Skeletal muscle satellite cell (primary cell): ENCODE measurements at regions not wholly inside any gene's neighbourhood (a gene's known extent, or its start where the extent isn't known, plus 50 kb on each side); places are given as distances from the start of the nearest gene placed in this dataset.
A peak's percentile ranks its signal among the peaks of the same experiment; 100 is the strongest.

ENCODE experiments used
- H3K27me3 ChIP-seq: 2 replicates; pipeline ENCODE4 v1.7.0; 2013; ENCODE audit warnings: low read length; ENCODE audit not compliant: control insufficient read depth, insufficient read depth
- H3K36me3 ChIP-seq: 2 replicates; pipeline ENCODE4 v1.7.0; 2013; ENCODE audit warnings: mild to moderate bottlenecking, control low read depth, low read length; ENCODE audit not compliant: insufficient read depth
- H3K4me1 ChIP-seq: 2 replicates; pipeline ENCODE4 v1.7.0; 2013; ENCODE audit warnings: low read length; ENCODE audit not compliant: control insufficient read depth, insufficient read depth
- H3K4me2 ChIP-seq: 2 replicates; pipeline ENCODE4 v1.7.0; 2013; ENCODE audit warnings: mild to moderate bottlenecking, low read length
- H3K4me3 ChIP-seq: 2 replicates; pipeline ENCODE4 v1.7.0; 2013; ENCODE audit warnings: low read length
- H3K9ac ChIP-seq: 2 replicates; pipeline ENCODE4 v1.7.0; 2013; ENCODE audit warnings: mild to moderate bottlenecking, low read depth, low read length, moderate library complexity
- H3K9me3 ChIP-seq: replicated peaks from 2 replicates; pipeline ENCODE4 v1.7.0; 2013; ENCODE audit warnings: mild to moderate bottlenecking, control low read depth, low read length

DNA sequence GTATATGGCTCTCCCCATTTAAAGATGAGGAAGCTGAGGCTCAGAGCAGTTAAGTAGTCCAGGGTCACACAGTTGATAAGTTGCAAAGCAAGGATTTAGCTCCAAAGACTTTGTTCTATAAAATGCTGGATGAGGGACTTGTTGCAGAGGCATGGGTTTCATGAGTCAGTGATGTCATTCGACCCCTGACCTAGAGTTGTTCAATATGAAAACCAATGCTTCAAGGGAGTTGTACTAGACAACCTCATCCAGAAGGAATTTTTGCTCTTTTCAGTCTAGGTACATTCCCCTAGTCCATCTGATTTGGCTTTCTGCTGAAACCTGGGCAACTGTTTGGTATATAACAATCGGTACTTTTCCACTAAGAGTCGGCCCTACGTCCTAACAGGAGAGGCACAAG lies 550.4 kb downstream of the EBF1 start:
- Histone ChIP-seq H3K36me3 (no peaks in the 10 kb centered on the region), H3K4me2 (no peak overlapping the region), H3K27me3 (no peaks in the 10 kb centered on the region), H3K9me3 (no peaks in the 10 kb centered on the region), H3K9ac (no peak overlapping the region), H3K4me1 (no peaks in the 10 kb centered on the region), H3K4me3 (no peak overlapping the region)

DNA sequence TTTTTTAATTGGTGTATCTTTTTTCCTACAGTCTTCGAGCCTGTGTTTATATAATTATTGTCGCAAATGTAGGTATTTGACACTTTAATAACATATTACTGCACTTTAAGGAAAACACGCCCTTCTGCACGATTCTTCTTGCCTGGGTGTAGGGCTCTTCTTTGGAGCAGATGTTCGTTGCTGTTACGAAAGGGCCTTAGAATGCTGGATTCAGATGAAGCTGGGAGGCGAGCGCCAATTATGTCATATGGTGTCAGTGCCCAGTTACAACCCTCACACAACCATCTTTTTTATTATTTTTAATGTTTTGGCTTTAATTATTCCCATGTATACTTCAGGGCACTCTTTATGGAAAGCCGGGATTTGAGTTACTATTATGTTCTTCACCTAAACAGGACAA lies 553.0 kb downstream of the EBF1 start:
- Histone ChIP-seq H3K4me1 (no peaks in the 10 kb centered on the region), H3K9ac (no peak overlapping the region), H3K4me2 (no peak overlapping the region)

DNA sequence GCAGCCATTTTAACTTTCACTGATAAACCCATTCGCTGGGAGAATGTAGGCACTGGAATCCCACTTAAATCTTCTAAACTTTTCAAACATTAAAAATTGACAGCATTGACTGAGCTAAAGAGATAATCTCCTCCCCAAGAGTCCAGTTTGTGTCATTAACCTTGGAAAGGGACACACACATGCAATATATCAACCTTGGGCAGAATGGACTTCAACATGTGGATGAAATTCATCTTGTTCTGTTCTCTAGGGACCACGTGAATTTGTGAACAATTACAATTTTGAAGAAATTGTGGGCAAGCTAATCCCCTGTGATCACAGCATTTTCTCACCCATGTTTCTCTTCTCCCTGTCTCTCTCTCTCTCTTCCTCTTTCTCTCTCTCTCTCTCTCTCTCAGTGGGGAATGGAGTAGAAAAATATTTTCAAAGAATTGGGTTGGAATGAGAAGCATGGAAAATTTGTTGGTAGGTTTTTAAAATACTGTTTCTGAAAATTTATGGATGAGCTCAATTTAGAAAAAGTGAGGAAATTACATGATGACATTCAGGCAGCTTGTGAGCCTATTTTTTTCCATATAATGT lies 553.7 kb downstream of the EBF1 start:
- H3K4me1 ChIP-seq, result no peaks in the 10 kb centered on the region
- H3K9me3 ChIP-seq, result no peaks in the 10 kb centered on the region
- H3K9ac ChIP-seq, result no peak overlapping the region
- no peaks in the 10 kb centered on the region for H3K36me3 ChIP-seq
- no peak overlapping the region for H3K4me2 ChIP-seq
- no peak overlapping the region for H3K4me3 ChIP-seq
- H3K27me3 ChIP-seq, result no peaks in the 10 kb centered on the region

More for the DNA sequence above, 553.0 kb downstream of the EBF1 start:
- no peaks in the 10 kb centered on the region for H3K9me3 ChIP-seq
- H3K4me3 ChIP-seq, result no peak overlapping the region
- no peaks in the 10 kb centered on the region for H3K36me3 ChIP-seq
- no peaks in the 10 kb centered on the region for H3K27me3 ChIP-seq

DNA sequence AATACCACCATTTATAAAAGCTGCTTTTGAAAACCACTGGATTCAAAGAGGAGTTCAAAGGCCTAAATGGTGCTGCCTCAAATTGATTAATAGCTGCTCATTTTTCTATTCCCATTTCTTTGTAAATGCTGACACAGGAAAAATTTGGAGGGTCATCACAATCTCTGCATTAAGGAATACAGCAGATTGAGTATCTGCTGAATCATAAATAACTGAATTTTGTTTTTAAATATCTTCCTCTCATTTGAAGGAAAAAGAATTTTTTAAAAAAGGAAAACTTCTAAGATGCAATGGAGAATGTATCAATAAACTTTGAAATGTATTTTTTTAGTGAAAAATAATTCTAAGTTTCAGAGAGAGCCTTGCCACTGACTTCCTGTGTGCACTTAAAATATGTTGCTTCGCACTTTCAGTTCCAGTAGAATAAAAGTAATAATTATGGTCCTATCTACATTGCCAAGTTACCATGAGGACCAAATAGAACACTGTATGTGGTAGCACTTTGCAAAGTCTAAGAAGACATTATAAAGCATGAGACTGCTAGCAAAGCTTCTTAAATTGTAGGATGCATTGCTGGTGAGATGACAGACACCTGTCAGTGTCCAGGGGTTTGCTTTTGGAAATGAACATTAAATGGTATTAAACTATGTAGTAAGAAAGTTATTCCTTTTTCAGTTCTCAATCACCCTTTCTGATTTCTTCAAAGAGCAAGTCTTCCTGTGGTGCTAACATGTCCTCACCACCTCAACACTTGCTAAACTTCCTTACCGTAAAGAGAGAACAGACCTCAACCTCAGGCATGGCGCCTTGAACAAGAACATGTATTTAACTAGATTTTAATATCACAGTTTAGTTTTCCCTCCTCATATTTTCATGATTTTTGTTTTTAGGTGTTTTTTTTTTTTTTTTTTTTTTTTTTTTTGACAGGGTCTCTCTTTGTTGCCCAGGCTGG lies 555.1 kb downstream of the EBF1 start:
- H3K27me3 ChIP-seq, result no peaks in the 10 kb centered on the region
- H3K4me3 ChIP-seq, result no peak overlapping the region
- no peak overlapping the region for H3K9ac ChIP-seq
- H3K4me1 ChIP-seq, result no peaks in the 10 kb centered on the region
- no peaks in the 10 kb centered on the region for H3K9me3 ChIP-seq
- no peaks in the 10 kb centered on the region for H3K36me3 ChIP-seq
- H3K4me2 ChIP-seq, result no peak overlapping the region

DNA sequence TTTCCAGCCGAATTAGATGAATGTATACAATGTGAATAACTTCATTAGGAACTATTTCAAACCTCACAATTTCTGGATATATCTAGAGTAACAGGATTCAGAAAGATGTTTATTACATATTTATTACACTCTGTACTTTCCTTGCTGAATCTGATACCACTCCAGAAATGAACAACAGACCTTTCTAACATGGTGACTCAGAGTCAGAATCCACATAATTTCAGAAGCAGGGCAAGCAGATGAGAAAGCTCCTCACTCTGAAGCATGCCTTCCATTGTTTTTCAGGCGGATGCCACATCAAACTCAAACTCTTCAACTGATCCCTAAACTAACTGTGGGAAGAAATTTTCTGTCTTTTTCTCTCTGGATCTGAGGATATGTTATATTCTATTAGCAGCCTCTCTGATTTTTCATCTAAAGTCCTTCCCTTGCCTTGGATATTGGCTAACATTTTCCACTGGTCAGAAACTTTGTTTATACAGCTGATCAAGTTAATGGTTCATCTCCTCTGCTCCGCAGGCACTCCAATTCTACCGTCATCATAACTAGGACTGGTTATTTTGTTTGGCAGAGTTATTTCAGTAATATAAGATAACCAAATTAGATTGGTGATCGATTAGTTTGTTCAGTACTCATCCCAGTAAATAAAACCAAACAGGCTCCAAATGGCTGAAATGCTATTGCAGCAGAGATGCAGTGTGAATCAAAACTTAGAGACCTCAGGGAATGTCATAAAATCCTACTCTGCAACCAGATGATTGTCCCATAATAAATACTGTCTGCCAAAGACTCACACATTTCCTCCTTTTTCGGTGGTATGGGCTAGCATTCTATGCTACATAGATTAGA lies 556.0 kb downstream of the EBF1 start:
- peak overlapping the region; percentile 35 for H3K4me2 ChIP-seq
- no peaks in the 10 kb centered on the region for H3K4me1 ChIP-seq
- H3K9me3 ChIP-seq, result no peaks in the 10 kb centered on the region
- no peaks in the 10 kb centered on the region for H3K27me3 ChIP-seq
- no peak overlapping the region for H3K4me3 ChIP-seq
- no peak overlapping the region for H3K9ac ChIP-seq
- H3K36me3 ChIP-seq, result no peaks in the 10 kb centered on the region

DNA sequence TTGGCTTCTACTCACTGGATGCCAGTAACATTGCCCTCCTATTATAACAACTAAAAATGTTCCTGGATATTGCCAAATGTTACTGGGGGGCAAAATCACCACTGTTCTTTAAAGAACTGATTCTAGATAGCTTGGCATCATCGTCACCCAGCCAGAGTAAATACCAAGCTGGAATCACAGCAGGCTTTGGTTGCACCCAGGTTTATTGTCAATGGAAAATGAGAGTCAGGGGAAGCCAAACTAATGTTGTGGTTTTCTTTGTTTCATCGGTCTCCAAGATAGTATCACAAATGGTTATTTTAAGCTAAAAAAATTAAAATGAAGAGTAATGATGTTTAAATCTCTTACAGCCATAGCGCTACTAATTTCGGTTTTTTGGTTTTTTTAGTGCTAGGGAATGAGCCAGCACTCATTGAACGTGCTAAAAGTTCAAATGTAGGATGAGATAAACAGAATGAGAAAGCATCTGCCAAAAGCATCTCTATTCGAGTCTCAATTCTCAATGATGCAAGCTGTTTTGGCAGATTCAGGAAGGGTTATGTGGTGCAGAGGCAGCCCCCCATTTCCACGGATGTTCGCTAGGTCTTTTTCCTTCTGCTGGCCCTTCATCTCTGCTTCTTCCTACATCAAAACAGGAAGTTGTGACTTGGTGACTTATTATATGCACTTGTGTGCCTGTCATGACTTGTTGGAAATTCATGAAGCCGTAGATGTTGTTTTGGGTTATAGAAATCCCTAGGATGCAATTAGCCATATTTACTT lies 558.0 kb downstream of the EBF1 start:
- Histone ChIP-seq H3K9ac (no peak overlapping the region), H3K4me2 (no peak overlapping the region), H3K4me1 (no peaks in the 10 kb centered on the region), H3K36me3 (no peaks in the 10 kb centered on the region), H3K9me3 (no peaks in the 10 kb centered on the region), H3K27me3 (peaks cover 10% of the 10 kb centered on the region), H3K4me3 (no peak overlapping the region)

DNA sequence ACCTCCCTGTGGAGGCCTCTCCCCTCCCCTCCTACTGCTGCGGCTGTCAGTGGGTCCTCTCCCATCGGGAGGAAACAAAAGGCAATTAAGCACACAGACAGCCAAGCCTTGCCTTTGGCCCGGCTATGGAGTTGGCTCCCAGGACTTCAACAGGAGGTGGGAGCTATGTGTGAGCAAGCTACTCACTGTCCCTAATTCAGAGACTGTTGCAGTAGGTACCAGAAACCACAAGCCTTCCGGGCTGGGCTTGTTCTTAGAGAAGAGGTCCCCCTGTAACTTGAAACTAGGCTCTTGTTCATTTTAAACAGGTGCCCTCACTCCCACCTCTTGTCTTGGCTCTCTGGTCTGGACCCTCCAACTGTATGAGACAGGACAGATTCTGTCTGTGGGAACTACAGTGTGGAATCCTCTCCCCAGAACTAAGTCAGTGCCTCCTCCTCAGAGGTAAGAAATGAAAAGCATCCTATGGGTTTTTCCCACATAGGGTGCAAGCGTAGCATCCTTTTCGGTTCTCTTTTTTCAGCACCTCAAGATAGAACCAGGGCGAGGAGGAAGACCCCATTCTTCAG lies 561.1 kb downstream of the EBF1 start:
- Histone ChIP-seq H3K4me3 (no peak overlapping the region), H3K4me1 (no peaks in the 10 kb centered on the region), H3K9ac (no peak overlapping the region), H3K27me3 (peaks cover 14% of the 10 kb centered on the region), H3K4me2 (no peak overlapping the region), H3K36me3 (no peaks in the 10 kb centered on the region), H3K9me3 (no peaks in the 10 kb centered on the region)

DNA sequence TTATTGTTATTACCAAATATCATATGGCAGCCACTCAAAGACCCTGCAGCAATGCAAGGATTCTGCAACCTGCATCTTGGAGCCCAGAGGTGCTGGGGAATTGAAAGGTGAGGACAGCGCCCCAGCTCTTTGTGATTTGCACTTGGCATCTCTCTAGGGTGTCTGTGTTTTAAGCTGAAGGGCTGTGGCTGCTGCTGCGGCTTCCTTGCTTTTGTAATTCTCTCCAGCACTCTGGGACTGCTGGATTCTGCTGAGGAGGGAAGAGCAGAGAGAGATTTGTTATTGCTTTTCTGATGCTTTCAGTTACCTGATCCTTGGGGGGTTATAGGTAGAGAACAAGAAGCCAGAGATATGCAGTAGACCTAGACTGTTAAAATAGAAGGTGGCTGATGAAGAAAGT lies 562.4 kb downstream of the EBF1 start:
- H3K36me3 ChIP-seq, result no peaks in the 10 kb centered on the region
- no peak overlapping the region for H3K9ac ChIP-seq
- H3K9me3 ChIP-seq, result no peaks in the 10 kb centered on the region
- H3K4me1 ChIP-seq, result no peaks in the 10 kb centered on the region
- peaks cover 17% of the 10 kb centered on the region for H3K27me3 ChIP-seq
- H3K4me3 ChIP-seq, result no peak overlapping the region
- no peak overlapping the region for H3K4me2 ChIP-seq

DNA sequence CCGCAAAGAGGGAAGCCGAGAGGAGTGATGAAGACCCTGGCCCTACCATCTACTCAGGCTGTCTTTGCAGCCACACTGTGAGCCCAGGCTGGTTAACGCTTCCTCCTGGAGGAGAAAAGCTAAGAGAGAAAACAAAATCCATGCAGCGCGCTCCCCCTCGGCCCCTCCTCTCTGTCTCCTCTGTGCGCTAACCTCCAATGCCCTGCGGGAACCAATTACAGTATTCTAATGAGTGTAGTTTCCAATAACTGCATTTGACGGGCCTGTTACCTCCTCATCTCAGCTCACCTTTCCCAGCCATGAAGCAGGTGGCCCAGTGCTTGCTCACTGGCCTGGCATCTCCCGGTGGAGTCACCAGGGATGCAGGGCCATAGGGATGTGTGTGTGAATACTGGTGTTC lies 565.5 kb downstream of the EBF1 start:
- Histone ChIP-seq H3K4me2 (no peak overlapping the region), H3K9ac (no peak overlapping the region), H3K9me3 (no peaks in the 10 kb centered on the region), H3K4me1 (no peaks in the 10 kb centered on the region), H3K36me3 (no peaks in the 10 kb centered on the region), H3K27me3 (peaks cover 17% of the 10 kb centered on the region), H3K4me3 (no peak overlapping the region)

DNA sequence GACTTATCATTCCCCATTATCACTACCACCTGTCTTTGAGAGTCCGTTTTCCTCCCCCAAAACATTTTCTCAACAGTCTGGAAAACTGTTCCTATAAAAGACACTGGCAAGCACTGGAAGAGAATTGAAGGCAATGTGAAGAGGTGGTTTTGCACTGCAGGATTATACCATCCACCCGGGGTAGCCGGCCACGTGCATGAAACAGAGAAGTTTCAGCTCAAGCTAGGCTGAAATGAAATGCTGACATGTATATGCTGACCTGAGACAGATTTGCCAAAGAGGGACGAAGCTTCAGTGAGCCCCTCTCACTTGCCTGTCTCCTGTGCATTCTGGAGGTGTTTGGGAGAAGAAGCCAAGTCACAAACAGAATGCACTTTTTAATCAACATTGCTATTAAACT lies 567.0 kb downstream of the EBF1 start:
- Histone ChIP-seq H3K4me1 (no peaks in the 10 kb centered on the region), H3K36me3 (no peaks in the 10 kb centered on the region), H3K4me2 (no peak overlapping the region), H3K4me3 (no peak overlapping the region), H3K27me3 (peaks cover 14% of the 10 kb centered on the region), H3K9ac (no peak overlapping the region), H3K9me3 (no peaks in the 10 kb centered on the region)
